ENCODE measurements at regions not wholly inside any gene's neighbourhood (a gene's known extent, or its start where the extent isn't known, plus 50 kb on each side); places are given as distances from the start of the nearest gene placed in this dataset.

GRCh38 chr4:104899863-104900262, 246.8 kb upstream of the TET2 start:
- no peak for TF ChIP-seq CTCF (IDR thresholded peaks at IDR 0.05)
- no peak for DNase-seq (ENCODE audit: low spot score)
- no peak for ATAC-seq (ENCODE audit: low FRiP score)

- TF ChIP-seq CTCF (IDR thresholded peaks at IDR 0.05), result no peak
- ATAC-seq (ENCODE audit: low FRiP score) (no peak), DNase-seq (ENCODE audit: low spot score) (no peak)
Observed at GRCh38 chr4:104901438-104901837, 245.2 kb upstream of the TET2 start.

DNA sequence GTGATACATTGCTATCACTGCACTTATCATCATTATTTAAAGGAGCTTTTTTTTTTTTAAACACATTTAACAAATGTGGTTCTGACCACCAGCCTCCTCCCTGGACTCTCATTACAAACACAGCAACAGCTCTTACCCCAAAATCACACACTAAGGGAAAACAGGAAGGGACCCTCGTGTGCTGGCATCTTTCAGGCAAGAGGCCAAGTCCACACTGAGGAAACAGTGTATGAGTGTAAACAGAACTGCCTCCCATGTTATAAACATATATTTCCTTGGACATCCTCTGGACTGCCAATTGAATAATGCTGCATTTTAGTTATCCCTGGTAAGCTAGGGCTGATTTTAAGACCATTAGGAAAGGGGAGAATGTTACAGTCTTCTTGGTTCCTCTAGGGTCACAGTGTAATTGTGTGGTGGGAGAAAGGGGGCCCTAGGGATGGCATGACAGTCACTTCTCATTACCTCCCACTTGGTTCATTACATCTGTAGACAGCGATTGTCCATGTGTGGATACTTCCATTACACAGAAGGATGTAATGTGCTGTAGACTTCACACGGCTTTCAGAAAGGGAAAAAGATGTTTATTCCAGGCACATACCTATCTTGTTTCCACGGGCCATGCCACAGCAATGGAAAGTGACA, 244.6 kb upstream of the TET2 start:
- no peak for TF ChIP-seq CTCF (IDR thresholded peaks at IDR 0.05)
- DNase-seq (ENCODE audit: low spot score), result no peak
- ATAC-seq (ENCODE audit: low FRiP score), result no peak

DNA sequence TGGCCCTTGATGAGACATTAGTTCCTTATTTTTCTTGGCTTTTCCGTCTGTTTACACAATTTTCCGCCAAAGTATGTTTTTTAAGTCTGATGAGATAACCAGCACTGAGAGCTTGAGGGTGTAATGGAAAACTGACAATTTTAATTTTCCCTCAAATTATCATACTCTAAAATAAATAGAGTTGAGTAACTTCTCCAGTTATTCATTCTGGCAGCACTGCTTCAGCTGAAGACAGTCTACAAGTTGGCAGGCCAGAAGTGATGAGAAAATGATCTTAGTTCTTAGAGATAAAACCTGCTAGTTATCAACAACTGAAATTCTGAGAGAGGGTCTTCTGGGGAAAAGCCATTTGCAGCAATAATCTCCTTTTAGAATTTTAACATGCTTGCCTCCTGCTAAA, 241.6 kb upstream of the TET2 start:
- TF ChIP-seq CTCF (IDR thresholded peaks at IDR 0.05), result no peak
- no peak for ATAC-seq (ENCODE audit: low FRiP score)
- DNase-seq (ENCODE audit: low spot score), result no peak

- TF ChIP-seq CTCF (IDR thresholded peaks at IDR 0.05), result no peak
- ATAC-seq (ENCODE audit: low FRiP score) (no peak), DNase-seq (ENCODE audit: low spot score) (no peak)
Observed at GRCh38 chr4:104905546-104905945, 241.1 kb upstream of the TET2 start.

DNA sequence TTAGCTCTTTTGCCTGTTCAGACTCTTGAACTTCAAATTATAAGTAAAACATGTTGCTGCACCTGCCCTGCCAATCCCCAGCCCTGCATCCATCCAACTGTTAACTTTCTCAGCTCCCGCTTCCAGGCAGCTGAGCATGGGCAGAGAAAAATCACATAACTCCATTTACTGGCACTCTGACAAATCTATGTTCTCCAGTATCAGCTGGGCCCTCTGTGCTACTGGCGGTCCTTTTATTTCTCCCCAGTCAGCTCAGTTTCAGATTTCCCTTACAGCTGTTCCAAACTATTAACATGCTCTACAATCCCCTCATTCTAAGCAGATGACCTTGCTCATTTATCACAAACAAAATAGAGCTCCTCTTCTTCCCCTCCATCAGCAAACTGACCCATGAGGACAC, 240.4 kb upstream of the TET2 start:
- ATAC-seq (ENCODE audit: low FRiP score) (no peak), DNase-seq (ENCODE audit: low spot score) (no peak)
- no peak for TF ChIP-seq CTCF (IDR thresholded peaks at IDR 0.05)

GRCh38 chr4:104907074-104907649, 239.5 kb upstream of the TET2 start:
- no peak for TF ChIP-seq CTCF (IDR thresholded peaks at IDR 0.05)
- no peak for ATAC-seq (ENCODE audit: low FRiP score)
- DNase-seq (ENCODE audit: low spot score), result no peak

All from omental fat pad (tissue), 3 donors.